Heart left ventricle (tissue), 16 donors: ENCODE measurements at regions not wholly inside any gene's neighbourhood (a gene's known extent, or its start where the extent isn't known, plus 50 kb on each side); places are given as distances from the start of the nearest gene placed in this dataset.
A peak's percentile ranks its signal among the peaks of the same experiment; 100 is the strongest.
"Not testable (repeated sequence)": the region's sequence is repeated elsewhere in the genome, so short reads cannot be mapped to it uniquely, and the experiment has no call there.

Source experiments
- ATAC-seq, 4 donors: fragments of 200-7000 bp; cut with Tn5 transposase; one replicate each; pipeline ENCODE4 v1.9.1; 2020 to 2022; ENCODE audit warnings: moderate library complexity in 4 of 4, mild to moderate bottlenecking in 3 of 4, moderate number of reproducible peaks in 1 of 4
- DNase-seq, 5 donors: peaks; one replicate each; pipeline ENCODE4 v3.0.0-alpha.2; 2020
- H3K27ac ChIP-seq, 12 donors: fragments of 200-600 bp; sonication (generic) in 4 of 12; one replicate each; pipeline versions ENCODE4 v1.5.0 to v1.8.0; 2016 to 2022; ENCODE audit warnings: mild to moderate bottlenecking in 2 of 12
- H3K27me3 ChIP-seq, 9 donors: fragments of 200-600 bp; sonication (generic) in 2 of 9; one replicate each; pipeline versions ENCODE4 v1.5.1 to v1.8.0; 2016 to 2022; ENCODE audit warnings: mild to moderate bottlenecking in 3 of 9
- H3K36me3 ChIP-seq, 9 donors: fragments of 200-600 bp; sonication (generic) in 2 of 9; one replicate each; pipeline versions ENCODE4 v1.5.0 to v1.8.0; 2018 to 2022; ENCODE audit warnings: mild to moderate bottlenecking in 2 of 9
- H3K4me1 ChIP-seq, 12 donors: fragments of 200-600 bp; sonication (generic) in 4 of 12; one replicate each; pipeline versions ENCODE4 v1.5.0 to v1.8.0; 2016 to 2022; ENCODE audit warnings: mild to moderate bottlenecking in 3 of 12
- H3K4me3 ChIP-seq, 12 donors: fragments of 200-600 bp; sonication (generic) in 4 of 12; one replicate each; pipeline versions ENCODE4 v1.5.0 to v1.8.0; 2017 to 2022; ENCODE audit warnings: mild to moderate bottlenecking in 9 of 12, moderate library complexity in 4 of 12
- H3K9me3 ChIP-seq, 12 donors: fragments of 200-600 bp; sonication (generic) in 4 of 12; one replicate each; pipeline versions ENCODE4 v1.5.0 to v1.8.0; 2016 to 2022; ENCODE audit warnings: mild to moderate bottlenecking in 1 of 12
- POLR2A ChIP-seq, 2 donors: fragments of 450-650 bp; IDR thresholded peaks; one replicate each; pipeline ENCODE4 v1.6.1; 2017; ENCODE audit warnings: antibody characterized with exemption in 2 of 2, mild to moderate bottlenecking in 2 of 2, moderate library complexity in 2 of 2
- WGBS, 4 donors: extraction: QIAGEN DNeasy Blood & Tissue Kit in 2 of 4; methylation state at CpG; one replicate each; pipeline versions ENCODE4 v1.1.5 to v1.1.7; 2013 to 2018; 5-methylcytosine and 5-hydroxymethylcytosine counted together
- intact Hi-C, 10 donors: fragments of 100-400 bp; cut with DNase I; formaldehyde crosslinking; loops; one replicate each; pipeline versions ENCODE4 v1.11.1 to v1.14.2; 2022
- TF ChIP-seq, protein P1 (sequence below), 12 donors: fragments of 200-600 bp; sonication (generic) in 4 of 12; IDR thresholded peaks; one replicate each; pipeline versions ENCODE4 v1.5.0 to v1.8.0; 2018 to 2022; ENCODE audit warnings: antibody characterized with exemption in 12 of 12, mild to moderate bottlenecking in 5 of 12
- donor health status: ischemic (EF 13 %, LVEDD 7.1; RV severe dilation, severe dysfunction).
- donor health status: healthy with polysubstance abuse.
- donor health status: DM: no; HTN: yes; CAD: no.
- donor health status: DM: no; HTN: no; CAD: no.
- donor health status: ischemic (EF 25% LVEDD 6.9; RV normal size, moderate dysfunction).
- donor health status: ischemic (EF 25% LVEDD 5.7; RV mildly dilated, moderate dysfunction).
- donor health status: healthy.
- donor health status: DM: yes; HTN: yes; CAD: no.
- donor health status: ischemic (EF 35%, LVEDD 5.7; RV mildly dilated, moderate dysfunction).
- donor health status: nonischemic (EF 11% LVEDD 7.7; RV severe dilation, severe dysfunction).
- donor health status: DM: yes; HTN: yes; CAD: no.
- donor health status: PGD.
- donor health status: ischemic (EF 29% LVEDD 5.4; RV normal size, mild dysfunction).
- donor health status: nonischemic (EF 23%, LVEDD 6.1; RV moderate dilation, normal function).

DNA sequence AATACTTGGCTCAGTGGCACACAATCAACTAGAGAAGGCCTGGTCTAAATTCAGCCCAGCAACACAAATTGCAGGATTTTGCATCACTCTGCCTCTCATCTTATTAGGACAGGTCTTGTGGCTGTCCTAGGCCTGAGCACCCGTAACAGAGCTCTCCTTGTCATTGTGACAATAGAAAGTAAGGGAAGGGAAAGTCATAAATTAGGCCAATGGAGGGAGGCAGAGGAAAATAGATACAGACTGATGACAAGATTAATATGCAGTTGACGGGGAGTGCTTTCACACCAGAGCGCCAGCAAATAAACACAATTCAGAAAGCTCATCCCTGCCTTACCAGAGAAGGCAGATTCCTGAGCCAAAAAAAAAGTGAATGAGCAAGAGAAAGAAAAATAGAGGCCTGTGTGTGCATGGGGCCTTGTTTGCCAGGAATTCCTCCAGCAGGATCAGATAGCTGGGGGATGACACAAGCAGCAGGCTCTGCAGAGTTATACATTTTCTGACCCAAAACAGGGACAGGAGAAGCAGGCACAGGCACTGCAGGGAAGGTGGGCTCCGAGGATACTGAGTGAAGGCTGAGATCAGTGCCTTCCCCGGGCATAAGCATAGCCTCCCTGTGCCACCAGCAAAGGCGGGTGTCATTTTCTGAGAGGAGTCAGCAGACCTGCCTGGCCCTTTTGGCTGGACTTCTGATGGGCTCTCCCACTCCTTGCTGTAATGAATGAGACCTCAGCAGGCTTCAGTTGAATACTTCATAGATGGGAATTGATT, 110.0 kb upstream of the SPAG17 start:
- WGBS, 4 donors: 68 to 78% (median 75%) methylated on average over 6 of the region's 6 CpGs
- no peak overlapping the region for H3K27ac ChIP-seq
- no peaks in the 10 kb centered on the region for H3K36me3 ChIP-seq
- H3K4me3 ChIP-seq: no peak overlapping the region
- peaks cover 0 to 6% (median 0%) of the 10 kb centered on the region in 12 donors for H3K4me1 ChIP-seq
- no peaks in the 10 kb centered on the region for H3K9me3 ChIP-seq
- intact Hi-C loops: no loop called here
- TF ChIP-seq POLR2A (IDR thresholded peaks at IDR 0.05): no peak
- TF ChIP-seq, protein P1, sequence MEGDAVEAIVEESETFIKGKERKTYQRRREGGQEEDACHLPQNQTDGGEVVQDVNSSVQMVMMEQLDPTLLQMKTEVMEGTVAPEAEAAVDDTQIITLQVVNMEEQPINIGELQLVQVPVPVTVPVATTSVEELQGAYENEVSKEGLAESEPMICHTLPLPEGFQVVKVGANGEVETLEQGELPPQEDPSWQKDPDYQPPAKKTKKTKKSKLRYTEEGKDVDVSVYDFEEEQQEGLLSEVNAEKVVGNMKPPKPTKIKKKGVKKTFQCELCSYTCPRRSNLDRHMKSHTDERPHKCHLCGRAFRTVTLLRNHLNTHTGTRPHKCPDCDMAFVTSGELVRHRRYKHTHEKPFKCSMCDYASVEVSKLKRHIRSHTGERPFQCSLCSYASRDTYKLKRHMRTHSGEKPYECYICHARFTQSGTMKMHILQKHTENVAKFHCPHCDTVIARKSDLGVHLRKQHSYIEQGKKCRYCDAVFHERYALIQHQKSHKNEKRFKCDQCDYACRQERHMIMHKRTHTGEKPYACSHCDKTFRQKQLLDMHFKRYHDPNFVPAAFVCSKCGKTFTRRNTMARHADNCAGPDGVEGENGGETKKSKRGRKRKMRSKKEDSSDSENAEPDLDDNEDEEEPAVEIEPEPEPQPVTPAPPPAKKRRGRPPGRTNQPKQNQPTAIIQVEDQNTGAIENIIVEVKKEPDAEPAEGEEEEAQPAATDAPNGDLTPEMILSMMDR (IDR thresholded peaks at IDR 0.05): no peak
- H3K27me3 ChIP-seq: no peaks in the 10 kb centered on the region
- ATAC-seq (no peak), DNase-seq (no peak)

DNA sequence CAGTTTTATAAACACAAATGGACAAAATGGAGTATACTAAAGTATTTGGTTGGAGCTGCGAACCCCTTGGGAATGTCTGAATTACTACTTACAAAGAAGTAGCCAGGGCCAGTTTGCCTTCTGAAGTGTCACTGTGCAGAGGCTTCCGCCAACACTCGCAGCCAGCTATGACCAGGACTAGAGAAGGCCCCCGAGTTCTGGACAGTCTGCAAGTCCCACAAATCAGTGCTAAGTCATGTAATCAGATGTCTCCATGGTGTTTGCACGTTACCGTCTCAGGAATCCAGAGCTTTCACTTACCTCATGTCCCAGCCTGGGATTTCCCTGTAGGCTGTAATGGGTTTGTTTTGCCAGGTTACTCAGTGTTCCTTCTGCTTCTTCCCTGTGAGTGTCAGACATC, 106.6 kb upstream of the SPAG17 start:
- TF ChIP-seq, protein P1 (IDR thresholded peaks at IDR 0.05): no peak
- TF ChIP-seq POLR2A (IDR thresholded peaks at IDR 0.05): no peak
- ATAC-seq: peak; percentile 41 to 79 (median 60)
- peak in 2 of 5 donors; percentile 32 to 59 for DNase-seq
- Histone ChIP-seq H3K4me1 (peaks cover 0 to 10% (median 0%) of the 10 kb centered on the region in 12 donors), H3K36me3 (no peaks in the 10 kb centered on the region), H3K27me3 (no peaks in the 10 kb centered on the region), H3K4me3 (no peak overlapping the region), H3K9me3 (no peaks in the 10 kb centered on the region), H3K27ac (no peak overlapping the region)
- 47 to 62% (median 58%) methylated on average over 6 of the region's 6 CpGs for WGBS, 4 donors
- intact Hi-C loops: no loop called here

DNA sequence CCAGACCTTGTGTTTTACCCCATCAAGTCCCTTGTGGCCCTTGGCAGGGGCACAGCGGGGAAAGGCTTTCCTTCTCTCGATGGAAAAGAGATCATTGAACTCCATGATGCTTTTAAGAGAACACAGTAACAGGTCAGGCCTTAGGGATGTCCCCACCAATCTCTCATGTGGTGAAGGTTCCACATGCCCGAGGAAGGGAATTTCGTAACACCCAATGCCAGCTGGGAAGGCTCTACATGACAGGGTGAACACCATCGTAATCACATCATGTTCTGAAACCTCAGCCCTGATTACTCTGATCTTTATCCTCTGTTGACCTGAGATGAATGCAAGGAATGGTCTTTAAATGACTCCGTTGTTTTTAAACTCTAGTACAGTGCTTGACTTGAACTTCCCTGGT, 105.5 kb upstream of the SPAG17 start:
- ATAC-seq (no peak), DNase-seq (no peak)
- Histone ChIP-seq H3K4me3 (no peak overlapping the region), H3K27ac (no peak overlapping the region), H3K9me3 (no peaks in the 10 kb centered on the region), H3K36me3 (no peaks in the 10 kb centered on the region), H3K27me3 (no peaks in the 10 kb centered on the region), H3K4me1 (peaks cover 0 to 10% (median 0%) of the 10 kb centered on the region in 12 donors)
- TF ChIP-seq, protein P1 (IDR thresholded peaks at IDR 0.05): no peak
- no peak for TF ChIP-seq POLR2A (IDR thresholded peaks at IDR 0.05)
- 81 to 88% (median 83%) methylated on average over 6 of the region's 6 CpGs for WGBS, 4 donors
- intact Hi-C loops: no loop called here

DNA sequence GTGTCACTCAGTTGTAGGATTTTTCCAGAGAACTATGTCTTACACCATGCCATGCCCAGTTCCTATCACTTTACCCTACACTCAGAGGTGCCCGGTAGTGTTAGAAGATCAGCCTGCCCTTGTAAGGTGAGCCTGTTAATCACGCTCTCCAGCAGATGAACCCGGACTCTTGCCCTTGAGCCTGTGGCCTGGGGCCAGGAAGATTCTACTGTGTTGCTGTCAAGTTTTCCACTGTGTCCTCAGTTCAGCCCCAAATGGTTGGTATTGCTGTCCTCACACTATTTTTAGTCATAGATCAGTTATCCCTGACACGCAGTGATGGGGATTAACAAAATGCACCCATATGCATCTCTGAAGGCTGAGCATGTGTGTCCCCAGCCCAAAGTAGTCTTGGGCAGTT, 105.0 kb upstream of the SPAG17 start:
- Histone ChIP-seq H3K4me3 (no peak overlapping the region), H3K27ac (no peak overlapping the region), H3K9me3 (no peaks in the 10 kb centered on the region), H3K4me1 (peaks cover 0 to 8% (median 0%) of the 10 kb centered on the region in 12 donors), H3K27me3 (no peaks in the 10 kb centered on the region), H3K36me3 (no peaks in the 10 kb centered on the region)
- no peak for TF ChIP-seq POLR2A (IDR thresholded peaks at IDR 0.05)
- TF ChIP-seq, protein P1 (IDR thresholded peaks at IDR 0.05): no peak
- ATAC-seq (peak in 3 of 4 donors; percentile 32 to 79 (median 37)), DNase-seq (peak in 1 of 5 donors; percentile 37)
- WGBS, 4 donors: 45 to 62% (median 56%) methylated on average over 4 of the region's 4 CpGs
- intact Hi-C loops: no loop called here

DNA sequence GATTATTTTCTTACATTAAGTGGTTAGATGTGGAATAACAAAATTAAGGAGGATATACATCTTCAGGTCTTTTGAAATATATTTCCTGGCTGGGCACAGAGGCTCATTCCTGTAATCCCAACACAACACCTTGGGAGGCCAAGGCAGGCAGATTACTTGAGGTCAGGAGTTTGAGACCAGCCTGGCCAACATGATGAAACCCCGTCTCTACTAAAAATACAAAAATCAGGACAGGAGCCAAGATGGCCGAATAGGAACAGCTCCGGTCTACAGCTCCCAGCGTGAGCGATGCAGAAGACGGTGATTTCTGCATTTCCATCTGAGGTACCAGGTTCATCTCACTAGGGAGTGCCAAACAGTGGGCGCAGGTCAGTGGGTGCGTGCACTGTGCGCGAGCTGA, 95.6 kb upstream of the SPAG17 start:
- intact Hi-C loops, DNase-seq, H3K4me1 ChIP-seq, H3K27ac ChIP-seq, H3K4me3 ChIP-seq, H3K36me3 ChIP-seq, ATAC-seq, H3K27me3 ChIP-seq: not testable (repeated sequence)
- 79 to 88% (median 86%) methylated on average over 10 of the region's 10 CpGs for WGBS, 4 donors
- peaks cover 0 to 13% (median 0%) of the 10 kb centered on the region in 12 donors for H3K9me3 ChIP-seq
